H1 (cell line): ENCODE measurements at regions not wholly inside any gene's neighbourhood (a gene's known extent, or its start where the extent isn't known, plus 50 kb on each side); places are given as distances from the start of the nearest gene placed in this dataset.

Experiments used
- CTCF ChIA-PET: fragments of 300-600 bp; sonication (Branson Sonifier 250); formaldehyde crosslinking; loops from one replicate; lab custom pipeline; 2021; ENCODE audit not compliant: partially characterized antibody; lab: Charles Lee
- POLR2A ChIA-PET: fragments of 300-600 bp; sonication (Branson Sonifier 250); formaldehyde crosslinking; loops from one replicate; lab custom pipeline; 2021; ENCODE audit warnings: inconsistent platforms; ENCODE audit not compliant: partially characterized antibody; lab: Charles Lee
- DNase-seq, 2 experiments: peaks; one replicate each; pipeline versions ENCODE4 v3.0.0 to v3.0.0-alpha.2; 2010 to 2022; ENCODE audit warnings: low spot score in 2 of 2, low read depth in 1 of 2, mixed read lengths in 1 of 2
- FAIRE-seq: peaks from 2 replicates; lab custom pipeline; 2011; peaks lifted over from hg19 to GRCh38; lab: Jason Lieb, UNC
- H2AFZ ChIP-seq: 2 replicates; pipeline ENCODE4 v1.8.1; 2012; ENCODE audit warnings: low read length, inconsistent platforms
- H2AK5ac ChIP-seq: 2 replicates; pipeline ENCODE4 v1.6.1; 2013; ENCODE audit warnings: low read depth, low read length
- H2BK120ac ChIP-seq: replicated peaks from 2 replicates; pipeline ENCODE3; 2013; ENCODE audit warnings: low read depth, low read length, inconsistent platforms
- H2BK12ac ChIP-seq: 2 replicates; pipeline ENCODE4 v1.6.1; 2013; ENCODE audit warnings: low read depth, low read length
- H2BK15ac ChIP-seq: 2 replicates; pipeline ENCODE4 v1.6.1; 2013; ENCODE audit warnings: low read length
- H2BK20ac ChIP-seq: 2 replicates; pipeline ENCODE4 v1.6.1; 2013; ENCODE audit warnings: low read length
- H2BK5ac ChIP-seq: 2 replicates; pipeline ENCODE4 v1.6.1; 2013; ENCODE audit warnings: low read depth, low read length
- H3K14ac ChIP-seq: 2 replicates; pipeline ENCODE4 v1.6.1; 2013; ENCODE audit warnings: inconsistent platforms; ENCODE audit not compliant: insufficient read length
- H3K18ac ChIP-seq: 2 replicates; pipeline ENCODE4 v1.6.1; 2013; ENCODE audit warnings: low read length; ENCODE audit errors: extremely low read depth
- H3K23ac ChIP-seq: 2 replicates; pipeline ENCODE4 v1.6.1; 2013; ENCODE audit warnings: inconsistent platforms; ENCODE audit not compliant: insufficient read length
- H3K23me2 ChIP-seq: 2 replicates; pipeline ENCODE4 v1.6.1; 2013; ENCODE audit warnings: low read depth, low read length
- H3K27ac ChIP-seq: 2 replicates; pipeline ENCODE4 v1.6.1; 2011; ENCODE audit warnings: low read depth, low read length, inconsistent platforms
- H3K27me3 ChIP-seq, 4 experiments: replicated peaks in 1 of 4; 1 replicate in 1 of 4; 2 replicates in 3 of 4; pipeline versions ENCODE4 v1.6.1 to v1.8.1; 2011 to 2013; ENCODE audit warnings: low read length in 3 of 4, mild to moderate bottlenecking in 3 of 4, inconsistent platforms in 2 of 4, mixed read lengths in 2 of 4, moderate library complexity in 1 of 4; ENCODE audit not compliant: control insufficient read depth in 3 of 4, insufficient read depth in 3 of 4; ENCODE audit errors: extremely low read depth in 1 of 4
- H3K36me3 ChIP-seq, 4 experiments: 2 replicates each; pipeline versions ENCODE4 v1.6.1 to v1.8.1; 2011 to 2013; ENCODE audit warnings: mild to moderate bottlenecking in 4 of 4, low read length in 3 of 4, moderate library complexity in 2 of 4, control low read depth in 1 of 4, inconsistent platforms in 1 of 4; ENCODE audit not compliant: insufficient read depth in 4 of 4, control insufficient read depth in 2 of 4
- H3K4ac ChIP-seq: replicated peaks from 2 replicates; pipeline ENCODE3; 2013; ENCODE audit warnings: low read length, low read depth, mixed read lengths, inconsistent platforms; ENCODE audit not compliant: insufficient read length
- H3K4me1 ChIP-seq, 4 experiments: replicated peaks in 1 of 4; 1 replicate in 1 of 4; 2 replicates in 3 of 4; pipeline versions ENCODE4 v1.6.1 to v1.8.1; 2011 to 2013; ENCODE audit warnings: low read length in 3 of 4, inconsistent platforms in 2 of 4, mixed read lengths in 1 of 4; ENCODE audit not compliant: insufficient read depth in 4 of 4, control insufficient read depth in 3 of 4
- H3K4me2 ChIP-seq, 2 experiments: 2 replicates each; pipeline versions ENCODE4 v1.6.1 to v1.8.1; 2011 to 2013; ENCODE audit warnings: low read depth in 2 of 2, low read length in 2 of 2, control low read depth in 1 of 2, inconsistent platforms in 1 of 2, mild to moderate bottlenecking in 1 of 2; ENCODE audit not compliant: insufficient read depth in 1 of 2
- H3K4me3 ChIP-seq, 4 experiments: fragments of 200-600, 300-600 bp in 1 of 4; sonication (generic), shearing (Covaris generic), sonication (Bioruptor Twin) in 1 of 4; 2 replicates each; pipeline versions ENCODE4 v1.5.1 to v1.8.1; 2011 to 2016; ENCODE audit warnings: low read length in 4 of 4, low read depth in 3 of 4, control low read depth in 2 of 4, inconsistent platforms in 2 of 4, mild to moderate bottlenecking in 2 of 4, mixed read lengths in 1 of 4, moderate library complexity in 1 of 4; ENCODE audit not compliant: insufficient read depth in 2 of 4; ENCODE audit errors: extremely low read depth in 1 of 4
- H3K56ac ChIP-seq: replicated peaks from 2 replicates; pipeline ENCODE3; 2013; ENCODE audit warnings: low read depth, mild to moderate bottlenecking, mixed read lengths, low read length, inconsistent platforms; ENCODE audit not compliant: insufficient read length
- H3K79me1 ChIP-seq: 2 replicates; pipeline ENCODE4 v1.6.1; 2013; ENCODE audit warnings: low read depth, low read length, control low read depth
- H3K79me2 ChIP-seq, 2 experiments: 2 replicates each; pipeline versions ENCODE4 v1.6.1 to v1.8.1; 2012 to 2013; ENCODE audit warnings: low read length in 2 of 2, mild to moderate bottlenecking in 2 of 2, inconsistent platforms in 1 of 2; ENCODE audit not compliant: insufficient read depth in 2 of 2, control insufficient read depth in 1 of 2
- H3K9ac ChIP-seq, 4 experiments: replicated peaks in 1 of 4; 1 replicate in 1 of 4; 2 replicates in 3 of 4; pipeline versions ENCODE4 v1.6.1 to v1.8.1; 2011 to 2013; ENCODE audit warnings: low read depth in 3 of 4, low read length in 3 of 4, control low read depth in 2 of 4, mild to moderate bottlenecking in 2 of 4, moderate library complexity in 2 of 4, inconsistent platforms in 1 of 4; ENCODE audit errors: extremely low read depth in 1 of 4
- H3K9me3 ChIP-seq, 2 experiments: 2 replicates each; pipeline versions ENCODE4 v1.6.1 to v1.8.1; 2012 to 2013; ENCODE audit warnings: mild to moderate bottlenecking in 2 of 2, moderate library complexity in 2 of 2, control low read depth in 1 of 2, inconsistent platforms in 1 of 2, low read depth in 1 of 2, low read length in 1 of 2, mixed read lengths in 1 of 2; ENCODE audit not compliant: insufficient read depth in 2 of 2
- H4K20me1 ChIP-seq, 2 experiments: replicated peaks in 1 of 2; 2 replicates each; pipeline versions ENCODE3 to v1.8.1; 2011 to 2013; ENCODE audit warnings: inconsistent platforms in 2 of 2, low read length in 2 of 2, mild to moderate bottlenecking in 1 of 2; ENCODE audit not compliant: insufficient read depth in 2 of 2, control insufficient read depth in 1 of 2
- H4K5ac ChIP-seq: 2 replicates; pipeline ENCODE4 v1.6.1; 2013; ENCODE audit warnings: low read length, low read depth, mixed read lengths, inconsistent platforms; ENCODE audit not compliant: insufficient read length
- H4K8ac ChIP-seq: 2 replicates; pipeline ENCODE4 v1.8.0; 2013; ENCODE audit warnings: mild to moderate bottlenecking, moderate library complexity, low read length, inconsistent platforms; ENCODE audit not compliant: insufficient read depth; ENCODE audit errors: extremely low read depth
- H4K91ac ChIP-seq: replicated peaks from 2 replicates; pipeline ENCODE3; 2013; ENCODE audit warnings: low read length, mixed read lengths, inconsistent platforms; ENCODE audit not compliant: insufficient read length
- ATF2 ChIP-seq: IDR thresholded peaks from 2 replicates; pipeline ENCODE4 v1.6.1; 2012; ENCODE audit warnings: low read length, inconsistent platforms
- CEBPB ChIP-seq: IDR thresholded peaks from 2 replicates; pipeline ENCODE4 v1.6.1; 2012; ENCODE audit warnings: low read depth, low read length
- CHD1 ChIP-seq: IDR thresholded peaks from 2 replicates; pipeline ENCODE4 v1.6.1; 2012; ENCODE audit warnings: low read depth, low read length, improper control_type of control experiment
- EGR1 ChIP-seq: IDR thresholded peaks from 2 replicates; pipeline ENCODE4 v1.6.1; 2011; ENCODE audit warnings: low read depth, low read length, borderline replicate concordance
- GTF2F1 ChIP-seq: IDR thresholded peaks from 2 replicates; pipeline ENCODE4 v1.6.1; 2012; ENCODE audit warnings: low read depth, low read length, improper control_type of control experiment, borderline replicate concordance
- POLR2AphosphoS5 ChIP-seq: IDR thresholded peaks from 2 replicates; pipeline ENCODE4 v1.6.1; 2011; ENCODE audit warnings: low read depth, low read length
- SP1 ChIP-seq: IDR thresholded peaks from 2 replicates; pipeline ENCODE4 v1.6.1; 2011; ENCODE audit warnings: low read depth, low read length

GRCh38 chr4:138802499-138802898, 213.1 kb upstream of the NOCT start:
- no peak overlapping the region for H3K9ac ChIP-seq
- POLR2A ChIA-PET, result interaction anchor here (1.1 kb wide), 1 partner anchor 10 kb away, joined by 3 read pairs; no protein-coding TSS in a partner anchor
- CTCF ChIA-PET, result interaction anchor here (0.6 to 1.5 kb wide), 3 partner anchors 26 to 1453 kb away, joined by 3 to 4 read pairs (median 3); no protein-coding TSS in a partner anchor
- H3K27ac ChIP-seq, result no peak overlapping the region
- no peak overlapping the region for H3K23ac ChIP-seq
- H3K36me3 ChIP-seq, result no peaks in the 10 kb centered on the region
- no peak overlapping the region for H4K5ac ChIP-seq
- no peak overlapping the region for H3K14ac ChIP-seq
- H3K79me2 ChIP-seq, result no peaks in the 10 kb centered on the region
- H3K79me1 ChIP-seq, result no peaks in the 10 kb centered on the region
- no peak overlapping the region for H3K18ac ChIP-seq
- no peak overlapping the region for H4K8ac ChIP-seq
- H2BK20ac ChIP-seq, result no peak overlapping the region
- H3K27me3 ChIP-seq, result peaks cover 0 to 1% (median 0%) of the 10 kb centered on the region in 4 experiments; a peak in 1 of 7 replicates
- H2AK5ac ChIP-seq, result no peak overlapping the region
- TF ChIP-seq GTF2F1 (no peak), CEBPB (no peak), ATF2 (no peak), POLR2AphosphoS5 (no peak), CHD1 (no peak), SP1 (no peak), EGR1 (no peak)
- H4K91ac ChIP-seq, result no peak overlapping the region
- H3K4me1 ChIP-seq, result no peaks in the 10 kb centered on the region
- no peak overlapping the region for H2BK5ac ChIP-seq
- no peak overlapping the region for H2AFZ ChIP-seq
- no peak overlapping the region for H3K4ac ChIP-seq
- no peak overlapping the region for H3K4me3 ChIP-seq
- H2BK15ac ChIP-seq, result no peak overlapping the region
- no peaks in the 10 kb centered on the region for H3K9me3 ChIP-seq
- no peak for DNase-seq
- no peaks in the 10 kb centered on the region for H4K20me1 ChIP-seq
- no peak overlapping the region for H2BK120ac ChIP-seq
- H3K4me2 ChIP-seq, result no peak overlapping the region
- no peak overlapping the region for H3K56ac ChIP-seq
- no peaks in the 10 kb centered on the region for H3K23me2 ChIP-seq
- H2BK12ac ChIP-seq, result no peak overlapping the region
- FAIRE-seq, result no peak
